ENCODE measurements at regions not wholly inside any gene's neighbourhood (a gene's known extent, or its start where the extent isn't known, plus 50 kb on each side); places are given as distances from the start of the nearest gene placed in this dataset.
"Not testable (repeated sequence)": the region's sequence is repeated elsewhere in the genome, so short reads cannot be mapped to it uniquely, and the experiment has no call there.

- no peaks in the 10 kb centered on the region for H3K9me3 Mint-ChIP-seq
These were observed 131.1 kb upstream of the TUT7 start for GRCh38 chr9:86485359-86485758.

GRCh38 chr9:86483496-86483895 lies 129.3 kb upstream of the TUT7 start:
- no peak overlapping the region for H3K27ac Mint-ChIP-seq
- no peaks in the 10 kb centered on the region for H3K9me3 Mint-ChIP-seq
- ATAC-seq (no peak), DNase-seq (ENCODE audit: low spot score in 2 of 2) (no peak)
- H3K36me3 Mint-ChIP-seq, result no peaks in the 10 kb centered on the region

More at GRCh38 chr9:86485359-86485758, 131.1 kb upstream of the TUT7 start:
- ATAC-seq, result peak; percentile 38 to 57
- Mint-ChIP-seq H3K27ac (no peak overlapping the region), H3K36me3 (no peaks in the 10 kb centered on the region)
- DNase-seq (ENCODE audit: low spot score in 2 of 2), result no peak

- no peaks in the 10 kb centered on the region for H3K9me3 Mint-ChIP-seq
- no peak for ATAC-seq
- no peaks in the 10 kb centered on the region for H3K36me3 Mint-ChIP-seq
- no peak overlapping the region for H3K27ac Mint-ChIP-seq
- DNase-seq (ENCODE audit: low spot score in 2 of 2), result no peak
These were observed 127.3 kb upstream of the TUT7 start for GRCh38 chr9:86481466-86481865.

- ATAC-seq; H3K9me3 Mint-ChIP-seq; DNase-seq (ENCODE audit: low spot score in 2 of 2); H3K27ac Mint-ChIP-seq; H3K36me3 Mint-ChIP-seq: not testable (repeated sequence)
These were observed 121.0 kb upstream of the TUT7 start for GRCh38 chr9:86475255-86475654.

- no peak overlapping the region for H3K27ac Mint-ChIP-seq
- no peaks in the 10 kb centered on the region for H3K36me3 Mint-ChIP-seq
- DNase-seq (ENCODE audit: low spot score in 2 of 2) (no peak), ATAC-seq (no peak)
- H3K9me3 Mint-ChIP-seq, result no peaks in the 10 kb centered on the region
These were observed 117.1 kb upstream of the TUT7 start for GRCh38 chr9:86471171-86471815.

GRCh38 chr9:86470326-86470725 lies 116.1 kb upstream of the TUT7 start:
- Mint-ChIP-seq H3K9me3 (no peaks in the 10 kb centered on the region), H3K36me3 (no peaks in the 10 kb centered on the region), H3K27ac (no peak overlapping the region)
- ATAC-seq, result no peak
- no peak for DNase-seq (ENCODE audit: low spot score in 2 of 2)

- no peak for ATAC-seq
- no peak for DNase-seq (ENCODE audit: low spot score in 2 of 2)
- H3K36me3 Mint-ChIP-seq, result no peaks in the 10 kb centered on the region
- no peak overlapping the region for H3K27ac Mint-ChIP-seq
- no peaks in the 10 kb centered on the region for H3K9me3 Mint-ChIP-seq
These were observed 115.5 kb upstream of the TUT7 start for GRCh38 chr9:86469476-86470250.

GRCh38 chr9:86464242-86464641 lies 110.0 kb upstream of the TUT7 start:
- no peak overlapping the region for H3K27ac Mint-ChIP-seq
- H3K9me3 Mint-ChIP-seq, result no peaks in the 10 kb centered on the region
- ATAC-seq, result no peak
- no peak for DNase-seq (ENCODE audit: low spot score in 2 of 2)
- no peaks in the 10 kb centered on the region for H3K36me3 Mint-ChIP-seq

GRCh38 chr9:86460216-86461002 lies 106.2 kb upstream of the TUT7 start:
- no peak overlapping the region for H3K27ac Mint-ChIP-seq
- no peaks in the 10 kb centered on the region for H3K36me3 Mint-ChIP-seq
- no peaks in the 10 kb centered on the region for H3K9me3 Mint-ChIP-seq

GRCh38 chr9:86459599-86460155 lies 105.5 kb upstream of the TUT7 start:
- Mint-ChIP-seq H3K36me3 (no peaks in the 10 kb centered on the region), H3K9me3 (no peaks in the 10 kb centered on the region), H3K27ac (no peak overlapping the region)
- no peak for ATAC-seq
- DNase-seq (ENCODE audit: low spot score in 2 of 2), result no peak

More at GRCh38 chr9:86460216-86461002, 106.2 kb upstream of the TUT7 start:
- ATAC-seq, result no peak
- no peak for DNase-seq (ENCODE audit: low spot score in 2 of 2)

- ATAC-seq, result no peak
- no peaks in the 10 kb centered on the region for H3K36me3 Mint-ChIP-seq
- no peak for DNase-seq (ENCODE audit: low spot score in 2 of 2)
- H3K27ac Mint-ChIP-seq, result no peak overlapping the region
- H3K9me3 Mint-ChIP-seq, result no peaks in the 10 kb centered on the region
These were observed 105.0 kb upstream of the TUT7 start for GRCh38 chr9:86459191-86459590.

GRCh38 chr9:86458191-86458855 lies 104.1 kb upstream of the TUT7 start:
- DNase-seq (ENCODE audit: low spot score in 2 of 2) (no peak), ATAC-seq (no peak)
- Mint-ChIP-seq H3K9me3 (no peaks in the 10 kb centered on the region), H3K27ac (no peak overlapping the region), H3K36me3 (no peaks in the 10 kb centered on the region)

GRCh38 chr9:86456416-86456815 lies 102.2 kb upstream of the TUT7 start:
- Mint-ChIP-seq H3K9me3 (no peaks in the 10 kb centered on the region), H3K27ac (no peak overlapping the region), H3K36me3 (no peaks in the 10 kb centered on the region)
- DNase-seq (ENCODE audit: low spot score in 2 of 2) (no peak), ATAC-seq (no peak)

- no peak for ATAC-seq
- no peaks in the 10 kb centered on the region for H3K36me3 Mint-ChIP-seq
These were observed 100.7 kb upstream of the TUT7 start for GRCh38 chr9:86454701-86455615.

GRCh38 chr9:86452201-86452828 lies 98.1 kb upstream of the TUT7 start:
- ATAC-seq, result no peak
- no peaks in the 10 kb centered on the region for H3K36me3 Mint-ChIP-seq
- H3K9me3 Mint-ChIP-seq, result no peaks in the 10 kb centered on the region
- no peak for DNase-seq (ENCODE audit: low spot score in 2 of 2)
- H3K27ac Mint-ChIP-seq, result no peak overlapping the region

More at GRCh38 chr9:86454701-86455615, 100.7 kb upstream of the TUT7 start:
- DNase-seq (ENCODE audit: low spot score in 2 of 2), result no peak
- H3K27ac Mint-ChIP-seq, result no peak overlapping the region
- no peaks in the 10 kb centered on the region for H3K9me3 Mint-ChIP-seq
